DMS79 treated with DMSO at 0.1 percent for 48 hours (cell line): ENCODE measurements at regions not wholly inside any gene's neighbourhood (a gene's known extent, or its start where the extent isn't known, plus 50 kb on each side); places are given as distances from the start of the nearest gene placed in this dataset.
"Not testable (repeated sequence)": the region's sequence is repeated elsewhere in the genome, so short reads cannot be mapped to it uniquely, and the experiment has no call there.

Experiments
- DNase-seq: peaks from one replicate; lab custom pipeline; 2025; lab: John Stamatoyannopoulos, UW

DNA sequence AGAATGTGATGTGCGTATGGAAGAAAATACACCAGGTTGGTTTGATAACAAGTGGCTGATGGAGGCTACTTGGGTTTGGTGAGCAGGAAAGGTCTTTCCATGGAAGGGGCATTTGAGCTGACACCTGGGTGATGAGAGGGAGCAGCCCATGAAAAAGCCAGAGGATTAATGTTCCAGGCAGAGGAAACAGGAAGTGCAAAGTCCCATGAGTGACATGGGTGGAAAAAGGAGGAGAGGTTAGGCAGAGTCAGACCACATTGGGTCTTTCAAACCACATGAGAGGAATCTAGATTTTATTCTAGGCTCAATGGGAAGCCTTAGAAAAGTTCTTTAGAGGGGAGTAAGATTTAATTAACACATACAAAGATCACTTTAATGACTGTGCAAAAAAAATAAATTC lies 195.7 kb downstream of the LRATD1 start:
- DNase-seq = no peak

DNA sequence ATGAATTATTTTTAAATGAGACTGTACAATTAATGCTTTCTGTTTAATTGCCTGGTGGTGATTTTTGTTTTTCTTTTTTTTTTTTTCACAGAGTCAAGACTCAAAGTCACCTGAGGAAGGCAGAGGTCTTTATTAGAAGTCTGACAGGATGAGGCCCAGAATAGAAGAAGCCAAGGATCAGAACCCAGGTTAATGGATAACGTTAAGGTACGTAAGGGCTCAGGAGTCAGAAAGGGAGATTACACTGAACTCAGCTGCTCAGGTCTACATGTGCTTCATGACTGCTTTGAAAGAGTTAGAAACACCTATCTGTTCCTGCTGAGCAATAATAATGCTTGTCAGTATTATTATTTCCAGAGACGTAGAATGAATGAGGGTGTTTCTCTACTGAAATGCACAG lies 196.5 kb downstream of the LRATD1 start:
- DNase-seq = no peak

DNA sequence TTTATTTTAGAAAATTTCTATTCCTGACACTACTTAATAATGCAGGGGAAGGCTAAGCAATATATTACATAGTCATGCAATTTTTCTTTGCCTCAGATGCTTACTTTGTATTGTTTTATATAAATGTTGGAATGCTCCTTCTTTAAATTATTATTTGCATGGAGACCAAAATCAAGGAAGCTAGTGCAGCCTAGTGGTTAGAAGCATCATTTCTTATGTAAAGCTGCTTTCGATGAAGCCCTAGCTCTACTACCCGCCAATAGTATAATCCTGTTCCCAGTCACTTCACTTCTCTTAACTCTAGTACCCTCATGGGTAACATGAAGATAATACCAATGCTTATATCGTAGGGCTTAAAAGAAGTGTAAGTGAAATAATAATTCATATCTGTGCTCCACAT lies 198.9 kb downstream of the LRATD1 start:
- DNase-seq = no peak

DNA sequence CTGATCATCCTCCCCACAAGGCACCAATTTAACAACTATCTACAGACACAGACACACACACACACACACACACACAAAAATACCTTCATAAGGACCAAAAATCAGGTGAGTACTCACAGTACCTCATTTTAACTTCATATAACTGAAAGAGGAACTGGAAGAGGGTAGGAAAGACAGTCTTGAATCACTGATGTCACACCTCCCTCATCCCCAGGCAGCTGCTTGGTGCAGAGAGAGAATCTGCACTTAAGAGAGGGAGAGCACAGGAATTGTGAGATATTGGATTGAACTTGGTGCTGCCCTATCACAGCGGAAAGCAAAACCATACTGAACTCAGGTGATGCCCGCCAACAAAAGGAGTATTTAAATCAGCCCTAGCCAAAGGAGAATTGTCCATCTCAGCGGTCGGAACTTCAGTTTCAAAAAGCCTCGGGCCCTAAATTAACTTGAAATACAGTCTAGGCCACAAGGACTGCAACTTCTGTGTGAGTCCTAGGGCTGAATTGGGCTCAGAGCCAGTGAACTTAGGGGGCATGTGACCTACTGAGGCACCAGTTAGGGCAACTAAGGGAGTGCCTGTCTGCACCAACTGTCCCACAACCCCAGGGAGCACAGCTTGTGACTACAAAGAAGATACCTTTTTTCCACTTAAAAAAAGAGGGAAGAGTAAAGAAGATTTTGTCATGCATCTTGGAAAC lies 211.1 kb downstream of the LRATD1 start:
- no peak for DNase-seq

DNA sequence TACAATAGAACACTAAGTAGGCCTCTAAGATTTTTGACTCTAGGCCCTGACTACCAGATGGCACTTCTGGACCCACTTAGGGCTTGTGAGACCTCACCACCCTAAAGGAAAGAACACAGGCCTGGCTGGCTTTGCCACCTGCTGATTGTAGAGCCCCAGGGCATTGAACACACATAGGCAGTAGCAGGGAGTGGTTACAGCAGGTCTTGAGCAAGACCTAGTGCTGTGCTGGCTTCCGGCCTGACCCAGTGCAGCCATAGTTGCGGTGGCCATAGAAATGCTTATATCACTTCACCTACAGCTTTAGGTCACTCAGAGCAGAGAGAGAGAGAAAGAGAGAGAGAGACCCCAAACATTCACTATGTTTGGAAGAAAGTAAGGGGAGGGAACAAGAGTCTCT lies 223.2 kb downstream of the LRATD1 start:
- no peak for DNase-seq

DNA sequence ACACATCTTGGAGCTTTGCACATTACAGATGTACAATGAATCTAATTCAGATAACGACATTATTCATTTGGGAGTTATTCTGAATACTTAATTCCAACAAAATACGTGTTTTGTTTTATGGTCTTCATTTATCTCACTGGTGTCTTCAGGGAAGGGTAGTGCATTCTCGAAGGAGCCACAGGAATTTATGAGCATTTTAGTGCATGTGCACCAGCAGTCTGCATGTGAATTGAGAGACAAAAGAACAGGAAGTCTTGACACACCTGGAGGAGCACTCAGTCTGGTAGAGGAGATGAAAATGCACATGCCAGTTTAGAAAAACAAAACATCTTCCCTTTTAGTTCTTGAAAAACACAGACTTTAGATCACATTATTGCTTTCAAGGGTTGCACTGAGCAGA lies 228.7 kb downstream of the LRATD1 start:
- DNase-seq = peak; percentile 49

DNA sequence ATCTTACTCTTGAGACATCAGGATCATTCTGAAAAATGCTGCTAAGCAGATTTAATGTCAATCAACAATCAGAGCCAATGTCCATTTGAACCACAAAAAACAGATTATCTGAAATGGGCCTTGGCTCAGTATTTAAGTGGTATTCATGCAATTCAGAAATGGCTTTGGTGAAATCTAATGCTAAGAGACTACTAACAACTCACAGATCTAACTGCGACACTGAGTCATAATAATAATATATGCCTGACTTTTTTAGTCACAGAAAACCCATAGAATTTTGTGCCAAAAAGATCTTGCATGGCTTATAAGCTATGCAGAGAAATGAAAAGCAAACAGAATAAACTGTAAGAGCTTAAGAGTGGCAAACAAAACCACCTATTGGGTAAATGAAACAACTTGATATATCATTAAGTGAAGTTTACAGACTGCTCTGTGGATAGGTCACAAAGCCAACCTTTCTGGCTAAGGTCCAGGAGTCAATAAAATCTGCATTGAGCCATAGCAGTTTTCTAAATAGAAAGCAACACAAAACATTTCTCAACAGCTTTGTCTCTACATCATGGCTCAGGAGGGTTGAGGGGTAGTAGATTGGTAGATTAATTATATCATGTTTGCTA lies 234.3 kb downstream of the LRATD1 start:
- peak; percentile 96 for DNase-seq

DNA sequence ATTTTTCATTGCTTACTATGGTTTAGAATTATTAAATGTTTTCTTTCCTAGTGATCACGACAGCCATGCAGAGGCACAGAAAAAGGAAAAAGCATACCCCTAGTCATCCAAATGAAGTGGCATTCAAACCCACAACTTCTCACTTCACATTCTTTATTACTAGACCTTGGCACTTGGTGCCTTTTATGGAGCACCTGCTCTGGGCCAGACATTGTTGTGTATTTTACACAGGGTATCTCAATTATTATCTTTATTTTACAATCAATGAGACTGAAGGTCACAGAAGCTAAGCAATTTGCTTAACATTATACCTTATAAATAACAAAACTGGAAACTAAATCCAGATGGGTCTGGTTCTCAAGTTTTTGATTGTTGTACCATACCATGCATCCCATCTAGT lies 235.3 kb downstream of the LRATD1 start:
- peak; percentile 69 for DNase-seq

DNA sequence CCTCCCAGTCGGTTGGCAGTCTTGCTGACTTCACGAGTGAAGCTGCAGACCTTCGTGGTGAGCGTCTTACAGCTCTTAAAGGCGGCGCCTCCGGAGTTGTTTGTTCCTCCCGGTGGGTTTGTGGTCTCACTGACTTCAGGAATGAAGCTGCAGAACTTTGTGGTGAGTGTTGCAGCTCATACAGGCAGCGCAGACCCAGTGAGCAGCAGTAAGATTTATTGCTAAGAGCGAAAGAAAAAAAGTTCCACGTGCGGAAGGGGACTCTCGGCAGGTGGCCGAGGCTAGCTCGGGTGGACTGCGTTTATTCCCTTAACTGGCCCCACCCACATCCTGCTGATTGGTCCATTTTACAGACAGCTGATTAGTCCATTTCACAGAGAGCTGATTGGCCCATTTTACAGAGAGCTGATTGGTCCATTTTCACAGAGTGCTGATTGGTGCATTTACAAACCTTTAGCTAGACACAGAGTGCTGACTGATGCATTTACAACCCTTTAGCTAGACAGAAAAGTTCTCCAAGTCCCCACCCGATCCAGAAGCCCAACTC lies 240.3 kb downstream of the LRATD1 start:
- DNase-seq = no peak

DNA sequence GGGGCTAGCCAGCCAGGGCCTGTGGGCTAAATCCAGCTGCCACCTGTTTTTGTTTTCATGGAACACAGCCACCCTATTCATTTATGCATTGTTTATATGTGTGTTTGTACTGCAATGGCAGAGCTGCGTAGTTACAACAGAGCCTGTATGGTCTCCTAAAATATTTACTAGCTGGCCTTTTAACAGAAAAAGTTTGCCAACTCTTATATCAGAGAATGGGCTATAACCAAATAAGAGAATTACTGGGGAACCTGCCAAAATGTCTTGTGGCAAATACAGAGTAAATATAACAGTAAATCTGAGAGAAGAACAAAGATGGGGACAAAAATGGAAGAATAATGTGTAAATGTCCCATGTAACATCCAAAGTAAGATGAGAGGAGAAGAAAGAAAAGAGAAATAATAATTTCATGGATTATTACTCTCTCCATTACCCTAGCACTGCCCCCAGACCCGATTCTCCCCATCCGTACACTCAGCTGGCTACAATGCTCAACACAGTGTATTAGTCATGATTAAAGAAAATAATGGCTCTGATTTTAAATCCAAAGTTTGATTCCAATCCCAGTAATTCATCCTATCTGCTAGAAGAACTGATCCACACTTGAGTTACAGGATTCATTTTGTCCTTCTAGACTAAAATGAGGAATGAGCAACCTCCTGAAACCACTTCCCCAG lies 249.3 kb downstream of the LRATD1 start:
- DNase-seq = no peak

DNA sequence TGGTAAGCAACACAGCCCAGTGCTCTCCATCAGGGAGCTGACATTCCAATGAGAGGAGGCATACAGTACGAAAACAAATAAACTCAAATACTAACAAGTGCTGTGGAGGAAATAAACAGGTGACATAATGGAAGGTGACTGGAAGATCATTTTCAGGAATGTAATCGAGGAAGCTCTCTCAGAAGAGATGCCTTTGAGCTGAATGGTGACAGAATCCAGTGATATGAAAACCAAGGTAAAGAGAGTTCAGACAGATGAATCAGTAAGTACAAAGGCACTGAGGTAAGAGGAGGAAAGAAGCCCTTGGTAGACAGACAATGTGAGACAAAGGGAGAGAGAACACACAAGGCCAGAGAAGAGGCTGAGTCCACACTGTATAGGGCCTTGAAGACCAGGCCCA lies 252.1 kb downstream of the LRATD1 start:
- DNase-seq = no peak

DNA sequence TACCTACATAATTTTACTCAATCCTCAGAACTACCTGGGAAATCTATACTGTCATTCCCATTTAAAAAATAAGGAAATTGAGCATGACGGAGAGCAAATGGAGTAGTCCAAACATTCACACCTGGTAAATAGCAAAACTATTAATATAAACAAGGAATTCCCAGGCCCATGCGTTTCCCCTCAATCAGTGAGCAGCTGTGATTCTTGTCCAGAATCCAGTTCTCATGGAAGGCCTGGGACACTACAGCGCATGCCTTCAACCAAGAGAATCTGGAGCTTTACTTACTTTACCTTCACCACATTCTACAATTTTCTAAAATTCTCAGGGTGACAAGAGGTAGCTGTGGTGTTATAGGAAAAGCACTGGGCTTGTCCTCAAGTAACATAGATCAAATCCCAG lies 259.0 kb downstream of the LRATD1 start:
- DNase-seq = no peak

DNA sequence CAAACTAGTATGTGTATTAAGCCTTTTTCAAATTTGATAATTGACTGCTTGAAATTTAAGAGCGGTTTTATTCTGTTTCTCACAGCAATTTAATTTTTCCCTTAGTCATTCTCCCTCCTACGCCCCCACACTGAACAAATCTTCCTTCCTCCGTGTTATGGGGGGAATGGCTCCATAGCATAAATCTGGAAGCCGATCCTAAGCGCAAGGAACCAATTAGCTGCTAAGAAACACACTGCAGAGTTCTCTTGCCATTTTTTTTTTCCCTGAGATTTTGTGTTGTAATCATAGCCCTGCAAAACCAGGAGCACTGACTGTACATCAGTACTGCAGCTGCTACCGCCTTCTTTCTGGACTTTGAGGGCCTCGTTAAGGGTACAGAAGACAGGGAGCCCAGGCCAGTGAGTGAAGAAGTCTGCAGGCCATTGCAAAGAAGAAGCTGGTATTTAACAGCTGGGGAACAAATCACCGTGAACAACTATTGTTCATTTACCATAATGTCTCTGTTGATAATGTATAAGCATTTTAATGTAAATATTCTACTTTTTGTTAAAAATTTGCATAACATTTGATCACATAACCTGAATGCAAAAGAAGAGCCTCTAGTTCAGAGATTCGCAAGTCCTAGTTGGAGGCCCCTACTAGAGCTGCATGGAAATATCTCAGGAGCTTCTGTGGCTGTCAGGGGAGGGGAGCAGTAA lies 264.0 kb downstream of the LRATD1 start:
- DNase-seq = no peak

DNA sequence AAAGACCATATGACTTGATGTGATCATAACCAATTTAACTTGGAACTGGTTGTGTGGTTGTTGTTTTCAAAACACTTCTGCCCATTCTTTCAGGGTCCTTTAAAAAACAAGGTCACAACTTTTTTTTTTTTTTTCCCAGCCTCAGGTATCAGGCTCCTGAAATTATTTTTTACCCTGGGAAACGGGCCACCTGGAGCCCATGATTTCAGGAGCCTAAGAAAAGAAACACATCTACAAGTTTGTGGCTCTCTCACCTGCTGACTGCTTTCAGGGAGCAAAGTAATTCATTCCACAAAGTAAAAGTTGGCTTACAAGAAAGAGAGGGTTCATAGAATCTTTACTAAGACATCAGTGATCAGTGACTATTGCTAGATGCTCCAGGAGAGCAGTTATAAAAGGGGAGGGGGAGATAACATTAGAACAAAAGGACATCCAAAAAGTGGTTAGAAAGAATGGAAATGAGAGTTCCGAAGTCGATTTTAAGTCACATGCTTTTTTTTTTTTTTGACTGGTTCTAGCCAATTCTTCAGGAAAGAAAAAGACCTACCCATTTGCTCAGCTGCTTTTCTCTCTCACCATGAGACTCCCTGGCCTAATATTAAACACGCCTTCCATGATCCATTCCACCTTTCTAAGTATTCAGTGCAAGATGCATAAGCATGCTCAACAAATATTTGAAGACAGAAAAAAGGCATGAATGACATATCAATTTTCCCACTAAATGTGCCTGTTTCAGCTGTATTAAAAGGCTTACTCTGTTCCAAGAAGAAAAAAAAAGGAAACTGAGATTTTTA lies 267.3 kb downstream of the LRATD1 start:
- no peak for DNase-seq

DNA sequence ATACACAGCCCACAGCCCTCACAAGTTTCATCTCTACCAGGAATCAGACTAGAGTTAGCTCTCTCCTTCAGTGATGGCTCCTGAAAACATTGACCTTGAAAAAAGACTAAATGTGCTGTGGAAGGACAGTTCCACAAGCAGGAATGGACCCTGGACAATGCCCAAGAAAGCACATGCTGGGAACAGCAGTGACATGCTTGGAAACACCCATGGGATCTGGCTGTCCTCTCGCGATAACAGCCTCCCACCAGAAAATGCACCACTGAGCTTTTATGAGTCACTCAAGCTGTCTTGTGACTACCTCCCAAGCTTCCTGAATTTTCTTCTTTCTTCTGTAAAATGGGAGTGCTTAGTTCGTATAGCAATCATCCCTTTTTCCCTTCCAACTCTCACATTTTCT lies 269.2 kb downstream of the LRATD1 start:
- no peak for DNase-seq

DNA sequence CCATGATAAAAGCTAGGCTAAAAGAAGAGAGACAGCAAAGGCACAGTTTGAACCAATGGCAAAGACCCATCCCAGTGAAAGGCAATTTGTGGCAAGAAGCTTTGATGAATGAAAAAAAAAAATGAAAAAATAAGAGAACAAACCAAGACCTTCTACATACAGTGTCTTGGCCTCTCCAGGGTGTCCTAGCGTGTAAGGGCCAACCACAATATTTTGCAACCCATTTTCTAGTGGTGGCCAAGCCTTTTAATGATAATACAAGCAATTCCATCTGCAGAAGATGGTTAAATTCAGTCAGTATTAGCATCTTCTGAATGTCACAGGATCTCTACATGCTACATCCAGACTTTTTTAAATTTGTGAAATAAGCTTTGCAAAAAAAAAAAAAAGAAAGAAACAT lies 270.4 kb downstream of the LRATD1 start:
- DNase-seq = no peak

DNA sequence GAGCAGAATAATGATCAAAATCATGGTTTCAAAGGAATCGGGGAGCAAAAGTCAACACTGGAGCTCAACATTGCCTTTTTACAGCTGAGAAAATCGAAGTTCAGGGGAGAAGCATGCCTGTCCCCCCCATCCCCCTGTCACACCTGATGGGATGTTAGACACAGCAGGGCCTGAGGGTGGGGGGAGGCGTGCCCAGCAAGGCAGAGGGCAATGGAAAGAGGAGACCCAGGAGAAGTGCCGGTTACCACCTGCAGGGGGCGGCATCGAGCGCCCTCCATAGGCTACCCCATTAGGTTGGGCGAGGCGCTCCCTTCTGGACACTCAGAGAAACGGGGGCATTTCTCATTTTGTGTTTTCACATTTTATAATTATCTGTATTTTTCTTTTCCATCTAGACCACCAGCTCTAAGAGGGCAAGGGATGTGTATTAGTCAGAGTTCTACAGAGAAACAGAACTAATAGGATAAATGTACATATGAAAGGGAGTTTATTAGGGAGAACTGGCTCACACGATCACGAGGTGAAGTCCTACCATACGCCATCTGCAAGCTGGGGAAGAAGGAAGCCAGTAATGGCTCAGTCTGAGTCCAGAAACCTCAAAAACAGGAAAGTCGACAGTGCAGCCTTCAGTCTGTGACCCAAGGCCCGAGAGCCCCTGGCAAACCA lies 271.3 kb downstream of the LRATD1 start:
- no peak for DNase-seq

DNA sequence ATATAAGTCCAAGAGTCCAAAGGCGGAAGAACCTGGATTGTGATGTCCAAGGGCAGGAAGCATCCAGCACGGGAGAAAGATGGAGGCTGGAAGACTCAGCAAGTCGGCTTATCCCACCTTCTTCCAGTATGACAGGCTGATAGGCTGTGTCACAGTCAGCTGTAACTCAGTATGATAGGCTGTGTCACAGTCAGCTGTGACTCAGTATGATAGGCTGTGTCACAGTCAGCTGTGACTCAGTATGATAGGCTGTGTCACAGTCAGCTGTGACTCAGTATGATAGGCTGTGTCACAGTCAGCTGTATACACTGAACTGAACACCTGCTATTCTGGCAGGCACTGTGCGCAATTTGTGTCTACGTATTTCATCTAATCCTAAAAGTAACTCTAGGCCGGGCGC lies 271.9 kb downstream of the LRATD1 start:
- DNase-seq = not testable (repeated sequence)

DNA sequence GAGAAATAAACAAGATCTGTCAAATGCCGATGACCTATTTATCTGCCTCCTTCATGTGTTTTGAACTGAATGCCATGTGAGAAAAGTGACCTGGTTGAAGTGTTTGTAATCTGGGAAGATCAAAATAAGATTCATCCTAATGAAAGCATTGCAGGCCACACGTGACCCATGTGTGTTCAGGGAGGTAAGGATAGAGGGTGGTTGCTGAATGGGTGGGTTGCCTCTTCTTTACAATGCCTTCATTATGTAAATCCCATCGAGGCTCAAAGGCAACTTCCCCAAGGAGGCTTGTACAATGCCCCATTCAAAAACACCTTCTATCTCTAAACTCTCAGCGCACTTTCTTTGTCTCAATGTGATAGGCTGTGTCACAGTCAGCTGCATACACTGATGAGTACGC lies 273.1 kb downstream of the LRATD1 start:
- DNase-seq = no peak

DNA sequence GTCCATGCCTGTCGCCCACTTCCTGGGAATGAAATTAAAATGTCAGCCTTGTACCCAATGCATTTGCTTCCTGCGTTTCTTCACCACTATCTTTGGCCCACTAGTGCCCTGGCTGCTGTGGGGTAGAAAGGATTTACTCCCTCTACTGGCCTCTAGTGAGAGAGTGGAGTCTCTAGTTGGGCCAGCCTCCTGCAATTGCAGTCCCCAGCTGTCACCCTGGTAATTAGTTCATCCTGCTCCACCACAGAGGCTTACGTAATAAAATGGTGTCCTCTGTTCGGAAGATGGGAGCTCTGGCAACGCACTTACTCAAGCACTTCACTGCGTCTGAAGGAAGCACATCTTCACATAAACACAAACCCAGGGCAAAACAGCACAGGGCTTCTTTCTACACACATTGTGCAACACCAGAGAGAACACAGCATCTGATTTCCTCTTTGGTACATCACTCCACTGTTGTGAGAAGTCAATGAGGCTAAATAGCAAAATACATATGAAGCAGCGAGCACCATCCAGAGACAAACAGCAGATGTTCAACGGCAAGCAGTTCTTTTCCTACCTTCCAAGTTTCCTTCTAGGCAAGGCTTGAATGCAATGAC lies 274.6 kb downstream of the LRATD1 start:
- DNase-seq = no peak

DNA sequence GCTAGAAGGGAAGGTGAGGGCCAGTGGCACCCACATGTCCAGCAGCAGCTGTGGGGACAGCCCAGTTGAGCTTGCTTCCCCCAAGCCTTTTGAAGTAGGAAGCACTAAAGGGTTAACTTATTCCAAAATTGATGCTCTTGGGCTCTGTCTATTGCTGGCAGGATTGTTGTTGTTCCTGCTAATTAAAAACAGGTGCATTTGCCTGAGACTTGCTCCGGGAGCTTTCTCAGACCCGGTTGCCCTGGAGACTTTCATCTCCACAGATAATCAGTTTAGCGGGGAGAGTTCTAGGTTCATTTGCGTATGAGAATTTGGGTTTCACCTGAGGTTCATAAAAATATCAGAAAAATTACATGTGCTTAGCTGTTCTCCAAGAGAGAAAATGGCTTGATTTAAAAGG lies 277.3 kb downstream of the LRATD1 start:
- DNase-seq = no peak
